Neural cell (in vitro differentiated cells): ENCODE measurements at regions not wholly inside any gene's neighbourhood (a gene's known extent, or its start where the extent isn't known, plus 50 kb on each side); places are given as distances from the start of the nearest gene placed in this dataset.

Source experiments
- EP300 ChIP-seq: fragments of 450-650 bp; conservative IDR thresholded peaks from 2 replicates; pipeline ENCODE4 v1.6.1; 2014; ENCODE audit warnings: antibody characterized with exemption, mild to moderate bottlenecking, moderate library complexity; ENCODE audit not compliant: poor library complexity, severe bottlenecking
- POLR2AphosphoS5 ChIP-seq: IDR thresholded peaks from 2 replicates; pipeline ENCODE4 v1.6.1; 2012
- REST ChIP-seq: IDR thresholded peaks from 2 replicates; pipeline ENCODE4 v1.6.1; 2012; ENCODE audit warnings: borderline replicate concordance
- TF ChIP-seq, protein P1 (sequence below): fragments of 450-650 bp; IDR thresholded peaks from 2 replicates; pipeline ENCODE4 v1.5.1; 2014; ENCODE audit warnings: antibody characterized with exemption, mild to moderate bottlenecking, moderate library complexity; ENCODE audit not compliant: poor library complexity, severe bottlenecking

DNA sequence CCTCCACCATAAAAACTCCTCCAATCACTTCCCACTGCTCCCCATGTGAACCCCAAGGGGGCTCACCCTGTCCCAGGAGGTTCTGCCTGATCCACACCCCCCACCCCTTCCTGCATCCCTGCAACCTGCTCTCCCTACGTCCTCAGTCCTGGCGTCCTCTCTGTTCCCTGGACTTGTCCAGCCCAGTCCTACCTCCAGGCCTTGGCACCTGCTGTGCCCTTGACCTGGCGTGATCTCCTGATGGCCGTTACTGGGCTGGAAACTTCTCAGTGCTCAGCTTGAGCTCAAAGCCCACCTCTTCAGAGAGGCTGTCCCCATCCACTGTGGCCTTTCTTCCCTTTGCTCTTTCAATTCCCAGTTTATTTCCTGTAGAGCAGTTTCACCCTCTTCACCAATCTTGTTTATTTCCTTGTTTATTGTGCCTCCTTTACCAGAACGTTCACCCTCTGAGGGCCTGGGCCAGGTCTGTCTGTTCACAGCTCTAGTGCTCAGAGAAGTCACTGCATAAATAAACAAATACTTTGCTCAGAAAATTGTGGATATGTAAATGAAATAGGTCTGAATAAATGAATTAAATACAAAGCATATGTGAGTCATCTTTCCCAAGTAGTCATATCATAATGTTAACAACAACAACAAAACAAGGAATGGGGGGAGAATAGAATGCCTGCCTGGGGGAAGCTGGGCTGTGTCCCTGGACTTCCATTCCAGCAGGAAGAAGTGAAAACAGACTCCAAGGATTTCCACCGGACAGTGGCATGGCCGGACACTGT is 175.7 kb upstream of the SULF2 start:
- TF ChIP-seq, protein P1, sequence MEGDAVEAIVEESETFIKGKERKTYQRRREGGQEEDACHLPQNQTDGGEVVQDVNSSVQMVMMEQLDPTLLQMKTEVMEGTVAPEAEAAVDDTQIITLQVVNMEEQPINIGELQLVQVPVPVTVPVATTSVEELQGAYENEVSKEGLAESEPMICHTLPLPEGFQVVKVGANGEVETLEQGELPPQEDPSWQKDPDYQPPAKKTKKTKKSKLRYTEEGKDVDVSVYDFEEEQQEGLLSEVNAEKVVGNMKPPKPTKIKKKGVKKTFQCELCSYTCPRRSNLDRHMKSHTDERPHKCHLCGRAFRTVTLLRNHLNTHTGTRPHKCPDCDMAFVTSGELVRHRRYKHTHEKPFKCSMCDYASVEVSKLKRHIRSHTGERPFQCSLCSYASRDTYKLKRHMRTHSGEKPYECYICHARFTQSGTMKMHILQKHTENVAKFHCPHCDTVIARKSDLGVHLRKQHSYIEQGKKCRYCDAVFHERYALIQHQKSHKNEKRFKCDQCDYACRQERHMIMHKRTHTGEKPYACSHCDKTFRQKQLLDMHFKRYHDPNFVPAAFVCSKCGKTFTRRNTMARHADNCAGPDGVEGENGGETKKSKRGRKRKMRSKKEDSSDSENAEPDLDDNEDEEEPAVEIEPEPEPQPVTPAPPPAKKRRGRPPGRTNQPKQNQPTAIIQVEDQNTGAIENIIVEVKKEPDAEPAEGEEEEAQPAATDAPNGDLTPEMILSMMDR = no peak
- TF ChIP-seq POLR2AphosphoS5 (no peak), REST (no peak), EP300 (no peak)
